Activated CD4-positive, alpha-beta T cell treated with anti-CD3 and anti-CD28 coated beads, Interleukin-2, amount 10 ng/mL, durations not matched to agents 7 days and 5 days (primary cell): ENCODE measurements at regions not wholly inside any gene's neighbourhood (a gene's known extent, or its start where the extent isn't known, plus 50 kb on each side); places are given as distances from the start of the nearest gene placed in this dataset.
A peak's percentile ranks its signal among the peaks of the same experiment; 100 is the strongest.
"Not testable (repeated sequence)": the region's sequence is repeated elsewhere in the genome, so short reads cannot be mapped to it uniquely, and the experiment has no call there.

Experiments
- CTCF ChIA-PET: fragments of 350-600 bp; sonication (Branson Sonifier 250); formaldehyde crosslinking; loops from one replicate; lab custom pipeline; 2021; ENCODE audit warnings: antibody characterized with exemption; lab: Charles Lee
- POLR2A ChIA-PET: fragments of 350-600 bp; sonication (Branson Sonifier 250); formaldehyde crosslinking; loops from one replicate; lab custom pipeline; 2021; ENCODE audit warnings: antibody characterized with exemption; lab: Charles Lee
- DNase-seq: peaks from one replicate; pipeline ENCODE4 v3.0.0-alpha.2; 2020
- H3K27ac Mint-ChIP-seq: one replicate; pipeline ENCODE4 v1.8.0; 2021; ENCODE audit warnings: mild to moderate bottlenecking, moderate library complexity, mixed read lengths
- H3K27me3 Mint-ChIP-seq: one replicate; pipeline ENCODE4 v1.8.0; 2021; ENCODE audit warnings: mixed read lengths
- H3K36me3 Mint-ChIP-seq: one replicate; pipeline ENCODE4 v1.8.0; 2021; ENCODE audit warnings: low read depth, mixed read lengths
- H3K4me1 Mint-ChIP-seq: one replicate; pipeline ENCODE4 v1.8.0; 2021; ENCODE audit warnings: mixed read lengths
- H3K4me3 Mint-ChIP-seq: one replicate; pipeline ENCODE4 v1.8.0; 2021; ENCODE audit warnings: mild to moderate bottlenecking, moderate library complexity, mixed read lengths
- H3K9me3 Mint-ChIP-seq: one replicate; pipeline ENCODE4 v1.8.0; 2021; ENCODE audit warnings: mixed read lengths

- ChIA-PET CTCF (interaction anchor here (1.3 kb wide), 1 partner anchor 22 kb away, joined by 3 read pairs; no protein-coding TSS in a partner anchor), POLR2A (no interaction called here)
- H3K9me3 Mint-ChIP-seq, result no peaks in the 10 kb centered on the region
- H3K36me3 Mint-ChIP-seq, result no peaks in the 10 kb centered on the region
- DNase-seq, result no peak
- H3K27ac Mint-ChIP-seq, result no peak overlapping the region
- no peaks in the 10 kb centered on the region for H3K4me1 Mint-ChIP-seq
- peaks cover 16% of the 10 kb centered on the region for H3K27me3 Mint-ChIP-seq
- H3K4me3 Mint-ChIP-seq, result no peak overlapping the region
Observed at GRCh38 chr9:34782372-34782771, 72.4 kb upstream of the CCL21 start.

DNA sequence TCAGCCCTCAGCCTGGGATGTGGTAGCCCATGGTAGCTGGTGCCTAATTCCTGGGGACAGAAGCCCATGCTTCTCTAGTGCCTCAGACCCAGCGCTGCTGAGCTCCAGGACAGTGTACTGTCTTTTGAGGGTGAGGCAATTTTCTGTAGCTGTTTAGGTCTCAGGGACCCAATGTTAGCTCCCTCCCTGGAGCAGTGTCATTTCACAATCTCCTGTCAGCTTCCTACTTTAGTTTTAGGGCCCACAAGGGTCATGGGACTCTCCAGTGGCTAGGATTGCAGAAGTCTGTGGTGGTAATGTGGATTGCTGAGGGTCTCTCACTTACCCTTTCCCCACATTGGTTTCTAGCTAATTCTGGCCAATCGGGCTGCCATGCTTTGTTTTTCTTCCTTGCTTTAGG, 67.7 kb upstream of the CCL21 start:
- ChIA-PET CTCF (no interaction called here), POLR2A (no interaction called here)

GRCh38 chr9:34773955-34774354, 64.0 kb upstream of the CCL21 start:
- no peaks in the 10 kb centered on the region for H3K9me3 Mint-ChIP-seq
- no peaks in the 10 kb centered on the region for H3K4me1 Mint-ChIP-seq
- no peak for DNase-seq
- POLR2A ChIA-PET, result no interaction called here
- no peaks in the 10 kb centered on the region for H3K36me3 Mint-ChIP-seq
- H3K27ac Mint-ChIP-seq, result no peak overlapping the region
- CTCF ChIA-PET, result no interaction called here
- peaks cover 27% of the 10 kb centered on the region for H3K27me3 Mint-ChIP-seq
- H3K4me3 Mint-ChIP-seq, result no peak overlapping the region

More for the DNA sequence above, 67.7 kb upstream of the CCL21 start:
- no peak overlapping the region for H3K4me3 Mint-ChIP-seq
- H3K36me3 Mint-ChIP-seq, result no peaks in the 10 kb centered on the region
- peaks cover 22% of the 10 kb centered on the region for H3K27me3 Mint-ChIP-seq
- no peak for DNase-seq
- no peaks in the 10 kb centered on the region for H3K4me1 Mint-ChIP-seq
- H3K9me3 Mint-ChIP-seq, result no peaks in the 10 kb centered on the region
- H3K27ac Mint-ChIP-seq, result no peak overlapping the region

GRCh38 chr9:34773306-34773910, 63.5 kb upstream of the CCL21 start:
- CTCF ChIA-PET, result no interaction called here

GRCh38 chr9:34771007-34771406, 61.1 kb upstream of the CCL21 start:
- no peak overlapping the region for H3K4me3 Mint-ChIP-seq
- no peak for DNase-seq
- H3K9me3 Mint-ChIP-seq, result no peaks in the 10 kb centered on the region
- no peak overlapping the region for H3K27ac Mint-ChIP-seq
- H3K36me3 Mint-ChIP-seq, result no peaks in the 10 kb centered on the region
- H3K4me1 Mint-ChIP-seq, result no peaks in the 10 kb centered on the region
- H3K27me3 Mint-ChIP-seq, result peaks cover 22% of the 10 kb centered on the region
- POLR2A ChIA-PET, result no interaction called here
- CTCF ChIA-PET, result no interaction called here

More at GRCh38 chr9:34773306-34773910, 63.5 kb upstream of the CCL21 start:
- no peaks in the 10 kb centered on the region for H3K9me3 Mint-ChIP-seq
- H3K27me3 Mint-ChIP-seq, result peaks cover 23% of the 10 kb centered on the region
- H3K4me1 Mint-ChIP-seq, result no peaks in the 10 kb centered on the region
- POLR2A ChIA-PET, result no interaction called here
- no peaks in the 10 kb centered on the region for H3K36me3 Mint-ChIP-seq
- no peak for DNase-seq
- no peak overlapping the region for H3K4me3 Mint-ChIP-seq
- no peak overlapping the region for H3K27ac Mint-ChIP-seq

DNA sequence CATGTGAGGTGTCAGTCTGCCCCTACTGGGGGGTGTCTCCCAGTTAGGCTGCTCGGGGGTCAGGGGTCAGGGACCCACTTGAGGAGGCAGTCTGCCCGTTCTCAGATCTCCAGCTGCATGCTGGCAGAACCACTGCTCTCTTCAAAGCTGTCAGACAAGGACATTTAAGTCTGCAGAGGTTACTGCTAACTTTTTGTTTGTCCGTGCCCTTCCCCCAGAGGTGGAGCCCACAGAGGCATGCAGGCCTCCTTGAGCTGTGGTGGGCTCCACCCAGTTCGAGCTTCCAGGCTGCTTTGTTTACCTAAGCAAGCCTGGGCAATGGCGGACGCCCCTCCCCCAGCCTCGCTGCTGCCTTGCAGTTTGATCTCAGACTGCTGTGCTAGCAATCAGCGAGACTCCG, 57.2 kb upstream of the CCL21 start:
- peaks cover 18% of the 10 kb centered on the region for H3K27me3 Mint-ChIP-seq
- H3K9me3 Mint-ChIP-seq, H3K27ac Mint-ChIP-seq, H3K36me3 Mint-ChIP-seq, H3K4me3 Mint-ChIP-seq, DNase-seq, POLR2A ChIA-PET, H3K4me1 Mint-ChIP-seq, CTCF ChIA-PET: not testable (repeated sequence)

GRCh38 chr9:34760196-34761040, 50.5 kb upstream of the CCL21 start:
- H3K9me3 Mint-ChIP-seq, POLR2A ChIA-PET, H3K4me3 Mint-ChIP-seq, H3K4me1 Mint-ChIP-seq, H3K36me3 Mint-ChIP-seq, H3K27ac Mint-ChIP-seq: not testable (repeated sequence)
- H3K27me3 Mint-ChIP-seq, result peaks cover 37% of the 10 kb centered on the region
- CTCF ChIA-PET, result interaction anchor here (0.6 to 1.1 kb wide), 7 partner anchors 10 to 736 kb away, joined by 3 to 6 read pairs (median 3); partner anchors contain the start of gene FANCG
- DNase-seq, result peak; percentile 46
